ENCODE measurements at regions not wholly inside any gene's neighbourhood (a gene's known extent, or its start where the extent isn't known, plus 50 kb on each side); places are given as distances from the start of the nearest gene placed in this dataset.

GRCh38 chr13:59236944-59237343 lies 926.8 kb downstream of the DIAPH3 start:
- Histone ChIP-seq H3K4me3 (ENCODE audit: insufficient read length, low read depth) (no peak overlapping the region), H3K9ac (ENCODE audit: insufficient read length, low read depth) (no peak overlapping the region), H3K36me3 (ENCODE audit: insufficient read depth, insufficient read length, low read length) (no peaks in the 10 kb centered on the region), H3K4me1 (ENCODE audit: insufficient read depth, insufficient read length) (no peaks in the 10 kb centered on the region), H3K27me3 (ENCODE audit: insufficient read depth, insufficient read length) (no peaks in the 10 kb centered on the region), H3K9me3 (ENCODE audit: insufficient read depth, low read length) (no peaks in the 10 kb centered on the region)
- TF ChIP-seq SUZ12 (IDR thresholded peaks at IDR 0.05; ENCODE audit: extremely low read depth, insufficient read depth, insufficient read length) (no peak), YY1 (IDR thresholded peaks at IDR 0.05; ENCODE audit: insufficient read depth, insufficient read length) (no peak), ZNF274 (IDR thresholded peaks at IDR 0.05; ENCODE audit: low read depth, low read length) (no peak)
- DNase-seq (ENCODE audit: low read depth, low spot score) = no peak

GRCh38 chr13:59247171-59247570 lies 916.6 kb downstream of the DIAPH3 start:
- TF ChIP-seq SUZ12 (IDR thresholded peaks at IDR 0.05; ENCODE audit: extremely low read depth, insufficient read depth, insufficient read length) = no peak
- TF ChIP-seq YY1 (IDR thresholded peaks at IDR 0.05; ENCODE audit: insufficient read depth, insufficient read length) = no peak
- no peak for TF ChIP-seq ZNF274 (IDR thresholded peaks at IDR 0.05; ENCODE audit: low read depth, low read length)
- no peak for DNase-seq (ENCODE audit: low read depth, low spot score)
- Histone ChIP-seq H3K27me3 (ENCODE audit: insufficient read depth, insufficient read length) (no peaks in the 10 kb centered on the region), H3K4me3 (ENCODE audit: insufficient read length, low read depth) (no peak overlapping the region), H3K36me3 (ENCODE audit: insufficient read depth, insufficient read length, low read length) (no peaks in the 10 kb centered on the region), H3K9me3 (ENCODE audit: insufficient read depth, low read length) (no peaks in the 10 kb centered on the region), H3K4me1 (ENCODE audit: insufficient read depth, insufficient read length) (no peaks in the 10 kb centered on the region), H3K9ac (ENCODE audit: insufficient read length, low read depth) (no peak overlapping the region)

GRCh38 chr13:59250336-59251189 lies 913.2 kb downstream of the DIAPH3 start:
- no peak for DNase-seq (ENCODE audit: low read depth, low spot score)
- H3K9ac ChIP-seq (ENCODE audit: insufficient read length, low read depth) = no peak overlapping the region
- H3K36me3 ChIP-seq (ENCODE audit: insufficient read depth, insufficient read length, low read length) = no peaks in the 10 kb centered on the region
- H3K9me3 ChIP-seq (ENCODE audit: insufficient read depth, low read length) = no peaks in the 10 kb centered on the region
- no peaks in the 10 kb centered on the region for H3K27me3 ChIP-seq (ENCODE audit: insufficient read depth, insufficient read length)
- no peak overlapping the region for H3K4me3 ChIP-seq (ENCODE audit: insufficient read length, low read depth)
- TF ChIP-seq YY1 (IDR thresholded peaks at IDR 0.05; ENCODE audit: insufficient read depth, insufficient read length) = no peak
- no peak for TF ChIP-seq ZNF274 (IDR thresholded peaks at IDR 0.05; ENCODE audit: low read depth, low read length)
- no peak for TF ChIP-seq SUZ12 (IDR thresholded peaks at IDR 0.05; ENCODE audit: extremely low read depth, insufficient read depth, insufficient read length)
- no peaks in the 10 kb centered on the region for H3K4me1 ChIP-seq (ENCODE audit: insufficient read depth, insufficient read length)

- Histone ChIP-seq H3K4me1 (ENCODE audit: insufficient read depth, insufficient read length) (no peaks in the 10 kb centered on the region), H3K27me3 (ENCODE audit: insufficient read depth, insufficient read length) (no peaks in the 10 kb centered on the region), H3K9me3 (ENCODE audit: insufficient read depth, low read length) (no peaks in the 10 kb centered on the region), H3K36me3 (ENCODE audit: insufficient read depth, insufficient read length, low read length) (no peaks in the 10 kb centered on the region), H3K9ac (ENCODE audit: insufficient read length, low read depth) (no peak overlapping the region), H3K4me3 (ENCODE audit: insufficient read length, low read depth) (no peak overlapping the region)
- no peak for DNase-seq (ENCODE audit: low read depth, low spot score)
- TF ChIP-seq ZNF274 (IDR thresholded peaks at IDR 0.05; ENCODE audit: low read depth, low read length) (no peak), YY1 (IDR thresholded peaks at IDR 0.05; ENCODE audit: insufficient read depth, insufficient read length) (no peak), SUZ12 (IDR thresholded peaks at IDR 0.05; ENCODE audit: extremely low read depth, insufficient read depth, insufficient read length) (no peak)
Measured at GRCh38 chr13:59259165-59260000, 904.3 kb downstream of the DIAPH3 start.

GRCh38 chr13:59261928-59262488 lies 901.7 kb downstream of the DIAPH3 start:
- no peak for DNase-seq (ENCODE audit: low read depth, low spot score)
- TF ChIP-seq YY1 (IDR thresholded peaks at IDR 0.05; ENCODE audit: insufficient read depth, insufficient read length) = no peak
- no peak for TF ChIP-seq SUZ12 (IDR thresholded peaks at IDR 0.05; ENCODE audit: extremely low read depth, insufficient read depth, insufficient read length)
- no peak for TF ChIP-seq ZNF274 (IDR thresholded peaks at IDR 0.05; ENCODE audit: low read depth, low read length)
- H3K9ac ChIP-seq (ENCODE audit: insufficient read length, low read depth) = no peak overlapping the region
- H3K9me3 ChIP-seq (ENCODE audit: insufficient read depth, low read length) = no peaks in the 10 kb centered on the region
- no peaks in the 10 kb centered on the region for H3K4me1 ChIP-seq (ENCODE audit: insufficient read depth, insufficient read length)
- no peak overlapping the region for H3K4me3 ChIP-seq (ENCODE audit: insufficient read length, low read depth)
- H3K27me3 ChIP-seq (ENCODE audit: insufficient read depth, insufficient read length) = no peaks in the 10 kb centered on the region
- no peaks in the 10 kb centered on the region for H3K36me3 ChIP-seq (ENCODE audit: insufficient read depth, insufficient read length, low read length)

- DNase-seq (ENCODE audit: low read depth, low spot score) = no peak
- Histone ChIP-seq H3K4me3 (ENCODE audit: insufficient read length, low read depth) (no peak overlapping the region), H3K9me3 (ENCODE audit: insufficient read depth, low read length) (no peaks in the 10 kb centered on the region), H3K27me3 (ENCODE audit: insufficient read depth, insufficient read length) (no peaks in the 10 kb centered on the region), H3K9ac (ENCODE audit: insufficient read length, low read depth) (no peak overlapping the region), H3K36me3 (ENCODE audit: insufficient read depth, insufficient read length, low read length) (no peaks in the 10 kb centered on the region), H3K4me1 (ENCODE audit: insufficient read depth, insufficient read length) (no peaks in the 10 kb centered on the region)
- TF ChIP-seq ZNF274 (IDR thresholded peaks at IDR 0.05; ENCODE audit: low read depth, low read length) = no peak
- no peak for TF ChIP-seq SUZ12 (IDR thresholded peaks at IDR 0.05; ENCODE audit: extremely low read depth, insufficient read depth, insufficient read length)
- TF ChIP-seq YY1 (IDR thresholded peaks at IDR 0.05; ENCODE audit: insufficient read depth, insufficient read length) = no peak
Measured at GRCh38 chr13:59263531-59263930, 900.2 kb downstream of the DIAPH3 start.

All from NT2/D1 (cell line).